Activated B cell treated with CpG ODN at 0.5 μM for 24 hours (primary cell): ENCODE measurements at regions not wholly inside any gene's neighbourhood (a gene's known extent, or its start where the extent isn't known, plus 50 kb on each side); places are given as distances from the start of the nearest gene placed in this dataset.

Experiments
- ATAC-seq: fragments of 200-7000 bp; cut with Tn5 transposase; one replicate; pipeline ENCODE4 v1.10.0; 2021; ENCODE audit warnings: low read depth, mild to moderate bottlenecking, moderate library complexity
- CTCF ChIA-PET: fragments of 350-600 bp; sonication (Branson Sonifier 250); formaldehyde crosslinking; loops from one replicate; lab custom pipeline; 2021; ENCODE audit warnings: antibody characterized with exemption; lab: Charles Lee
- POLR2A ChIA-PET: fragments of 350-600 bp; sonication (Branson Sonifier 250); formaldehyde crosslinking; loops from one replicate; lab custom pipeline; 2021; ENCODE audit warnings: antibody characterized with exemption; lab: Charles Lee
- DNase-seq: peaks from one replicate; pipeline ENCODE4 v3.0.0; 2022
- H3K27ac Mint-ChIP-seq: one replicate; pipeline ENCODE4 v1.8.0; 2020; ENCODE audit warnings: mixed read lengths
- H3K27me3 Mint-ChIP-seq: one replicate; pipeline ENCODE4 v1.8.0; 2021; ENCODE audit warnings: mixed read lengths
- H3K36me3 Mint-ChIP-seq: one replicate; pipeline ENCODE4 v1.8.0; 2021; ENCODE audit warnings: low read depth, mixed read lengths
- H3K4me1 Mint-ChIP-seq: one replicate; pipeline ENCODE4 v1.8.0; 2021; ENCODE audit warnings: mixed read lengths
- H3K4me3 Mint-ChIP-seq: one replicate; pipeline ENCODE4 v1.8.0; 2020; ENCODE audit warnings: mild to moderate bottlenecking, mixed read lengths
- H3K9me3 Mint-ChIP-seq: one replicate; pipeline ENCODE4 v1.8.0; 2020; ENCODE audit warnings: mixed read lengths
- CTCF ChIP-seq: fragments of 200-600 bp; IDR thresholded peaks from one replicate; pipeline ENCODE4 v1.8.0; 2022; ENCODE audit warnings: antibody characterized with exemption, mild to moderate bottlenecking
- intact Hi-C: fragments of 100-400 bp; cut with micrococcal nuclease; formaldehyde crosslinking; loops from one replicate; pipeline ENCODE4 v1.15.1; 2024

- no peaks in the 10 kb centered on the region for H3K36me3 Mint-ChIP-seq
- H3K27ac Mint-ChIP-seq = no peak overlapping the region
- no peak overlapping the region for H3K4me3 Mint-ChIP-seq
- POLR2A ChIA-PET = no interaction called here
- CTCF ChIA-PET = no interaction called here
- DNase-seq = no peak
- peaks cover 16% of the 10 kb centered on the region for H3K9me3 Mint-ChIP-seq
- no peak for TF ChIP-seq CTCF
- H3K27me3 Mint-ChIP-seq = no peaks in the 10 kb centered on the region
- no peaks in the 10 kb centered on the region for H3K4me1 Mint-ChIP-seq
- ATAC-seq = no peak
- intact Hi-C loops = no loop called here
Measured at GRCh38 chr2:81876624-81877023, 1572.1 kb upstream of the LRRTM1 start.

- POLR2A ChIA-PET = no interaction called here
- Mint-ChIP-seq H3K4me1 (no peaks in the 10 kb centered on the region), H3K27ac (no peak overlapping the region), H3K9me3 (peaks cover 15% of the 10 kb centered on the region), H3K27me3 (no peaks in the 10 kb centered on the region), H3K4me3 (no peak overlapping the region), H3K36me3 (no peaks in the 10 kb centered on the region)
- CTCF ChIA-PET = no interaction called here
- ATAC-seq (no peak), DNase-seq (no peak)
- intact Hi-C loops = no loop called here
- no peak for TF ChIP-seq CTCF
Measured at GRCh38 chr2:81872006-81872405, 1567.5 kb upstream of the LRRTM1 start.

- Mint-ChIP-seq H3K9me3 (peaks cover 15% of the 10 kb centered on the region), H3K4me1 (no peaks in the 10 kb centered on the region), H3K27me3 (no peaks in the 10 kb centered on the region), H3K36me3 (no peaks in the 10 kb centered on the region), H3K27ac (no peak overlapping the region), H3K4me3 (no peak overlapping the region)
- no peak for TF ChIP-seq CTCF
- ATAC-seq (no peak), DNase-seq (no peak)
- CTCF ChIA-PET = no interaction called here
- POLR2A ChIA-PET = no interaction called here
- intact Hi-C loops = no loop called here
Measured at GRCh38 chr2:81870119-81870518, 1565.6 kb upstream of the LRRTM1 start.

GRCh38 chr2:81858998-81859397, 1554.4 kb upstream of the LRRTM1 start:
- no peaks in the 10 kb centered on the region for H3K4me1 Mint-ChIP-seq
- intact Hi-C loops = no loop called here
- ATAC-seq = no peak

GRCh38 chr2:81853341-81853740, 1548.8 kb upstream of the LRRTM1 start:
- DNase-seq (no peak), ATAC-seq (no peak)
- Mint-ChIP-seq H3K4me1 (no peaks in the 10 kb centered on the region), H3K27ac (no peak overlapping the region), H3K4me3 (no peak overlapping the region), H3K9me3 (peaks cover 3% of the 10 kb centered on the region), H3K36me3 (no peaks in the 10 kb centered on the region), H3K27me3 (no peaks in the 10 kb centered on the region)
- CTCF ChIA-PET = no interaction called here
- no peak for TF ChIP-seq CTCF
- intact Hi-C loops = no loop called here
- POLR2A ChIA-PET = no interaction called here

More at GRCh38 chr2:81858998-81859397, 1554.4 kb upstream of the LRRTM1 start:
- ChIA-PET POLR2A (no interaction called here), CTCF (no interaction called here)
- Mint-ChIP-seq H3K4me3 (no peak overlapping the region), H3K36me3 (no peaks in the 10 kb centered on the region), H3K27ac (no peak overlapping the region), H3K27me3 (no peaks in the 10 kb centered on the region), H3K9me3 (peaks cover 10% of the 10 kb centered on the region)
- TF ChIP-seq CTCF = no peak
- DNase-seq = no peak
